WTC11 (cell line): ENCODE measurements at regions not wholly inside any gene's neighbourhood (a gene's known extent, or its start where the extent isn't known, plus 50 kb on each side); places are given as distances from the start of the nearest gene placed in this dataset.

ENCODE experiments used
- ATAC-seq: fragments of 200-7000 bp; cut with Tn5 transposase; 2 replicates; pipeline ENCODE4 v1.10.0; 2021; ENCODE audit warnings: mild to moderate bottlenecking, moderate library complexity
- CTCF ChIA-PET: fragments of 300-600 bp; sonication (Branson Sonifier 250); formaldehyde crosslinking; loops from one replicate; lab custom pipeline; 2021; ENCODE audit warnings: antibody characterized with exemption; lab: Charles Lee
- POLR2A ChIA-PET: fragments of 350-600 bp; sonication (Branson Sonifier 250); formaldehyde crosslinking; loops from one replicate; lab custom pipeline; 2021; ENCODE audit warnings: antibody characterized with exemption; lab: Charles Lee
- DNase-seq: peaks from one replicate; pipeline ENCODE4 v3.0.0; 2021; ENCODE audit warnings: low spot score
- H3K27ac Mint-ChIP-seq: 2 replicates; pipeline ENCODE4 v1.8.0; 2021; ENCODE audit warnings: mixed read lengths
- H3K27me3 Mint-ChIP-seq: 2 replicates; pipeline ENCODE4 v1.8.0; 2021; ENCODE audit warnings: low read depth, mild to moderate bottlenecking, moderate library complexity, mixed read lengths
- H3K36me3 Mint-ChIP-seq: 2 replicates; pipeline ENCODE4 v1.8.0; 2021; ENCODE audit warnings: mixed read lengths
- H3K4me1 Mint-ChIP-seq: 2 replicates; pipeline ENCODE4 v1.8.0; 2022; ENCODE audit warnings: mixed read lengths
- H3K4me3 Mint-ChIP-seq: 2 replicates; pipeline ENCODE4 v1.8.0; 2021; ENCODE audit warnings: mild to moderate bottlenecking, moderate library complexity, mixed read lengths
- H3K9me3 Mint-ChIP-seq: 2 replicates; pipeline ENCODE4 v1.8.0; 2021; ENCODE audit warnings: mixed read lengths
- ATF1 ChIP-seq: sonication (generic); formaldehyde crosslinking; IDR thresholded peaks from 2 replicates; pipeline ENCODE4 v1.8.1; 2023; ENCODE audit warnings: mild to moderate bottlenecking, moderate library complexity, missing genetic modification reagents
- ATF2 ChIP-seq: sonication (generic); formaldehyde crosslinking; IDR thresholded peaks from 2 replicates; pipeline ENCODE4 v1.8.1; 2022; ENCODE audit warnings: low read depth, missing genetic modification reagents, borderline replicate concordance
- CTCF ChIP-seq: fragments of 200-600 bp; IDR thresholded peaks from 2 replicates; pipeline ENCODE4 v1.8.0; 2022; ENCODE audit warnings: antibody characterized with exemption
- ETV6 ChIP-seq: sonication (generic); formaldehyde crosslinking; IDR thresholded peaks from 2 replicates; pipeline ENCODE4 v1.8.1; 2022; ENCODE audit warnings: mild to moderate bottlenecking, missing genetic modification reagents
- FOXJ3 ChIP-seq: sonication (generic); formaldehyde crosslinking; IDR thresholded peaks from 2 replicates; pipeline ENCODE4 v1.9.0; 2021; ENCODE audit warnings: missing genetic modification reagents, mild to moderate bottlenecking, borderline replicate concordance
- HMGA2 ChIP-seq: fragments of 250-450 bp; sonication (Bioruptor Pico); IDR thresholded peaks from 2 replicates; pipeline ENCODE4 v1.4.0; 2021; ENCODE audit warnings: mild to moderate bottlenecking, moderate library complexity
- JAZF1 ChIP-seq: fragments of 250-450 bp; sonication (Bioruptor Pico); IDR thresholded peaks from 2 replicates; pipeline ENCODE4 v1.9.0; 2021; ENCODE audit warnings: moderate library complexity, mild to moderate bottlenecking, inconsistent platforms
- KAT7 ChIP-seq: sonication (generic); formaldehyde crosslinking; IDR thresholded peaks from 2 replicates; pipeline ENCODE4 v1.8.1; 2023; ENCODE audit warnings: missing genetic modification reagents, mild to moderate bottlenecking, borderline replicate concordance
- NFATC4 ChIP-seq: fragments of 250-450 bp; sonication (Bioruptor Pico); IDR thresholded peaks from 2 replicates; pipeline ENCODE4 v1.9.0; 2021; ENCODE audit warnings: mild to moderate bottlenecking
- PRDM15 ChIP-seq: sonication (generic); formaldehyde crosslinking; IDR thresholded peaks from 2 replicates; pipeline ENCODE4 v1.8.0; 2022; ENCODE audit warnings: missing genetic modification reagents
- PRRX2 ChIP-seq: fragments of 250-450 bp; sonication (Bioruptor Pico); IDR thresholded peaks from 2 replicates; pipeline ENCODE4 v1.8.0; 2021; ENCODE audit warnings: mild to moderate bottlenecking
- SMAD4 ChIP-seq: sonication (generic); formaldehyde crosslinking; IDR thresholded peaks from 2 replicates; pipeline ENCODE4 v1.8.0; 2022; ENCODE audit warnings: mild to moderate bottlenecking, missing genetic modification reagents
- TCF7 ChIP-seq: sonication (generic); formaldehyde crosslinking; IDR thresholded peaks from 2 replicates; pipeline ENCODE4 v1.8.0; 2022; ENCODE audit warnings: mild to moderate bottlenecking, low read depth, missing genetic modification reagents, moderate library complexity
- TEAD1 ChIP-seq: sonication (generic); formaldehyde crosslinking; IDR thresholded peaks from 2 replicates; pipeline ENCODE4 v1.8.0; 2022; ENCODE audit warnings: mild to moderate bottlenecking, missing genetic modification reagents
- ZNF396 ChIP-seq: fragments of 250-450 bp; sonication (Bioruptor Pico); IDR thresholded peaks from 2 replicates; pipeline ENCODE4 v1.8.0; 2021; ENCODE audit warnings: mild to moderate bottlenecking, moderate library complexity, borderline replicate concordance
- TF ChIP-seq, protein P1 (sequence below): fragments of 250-450 bp; sonication (Bioruptor Pico); IDR thresholded peaks from 2 replicates; pipeline ENCODE4 v2.1.2; 2022; ENCODE audit warnings: mild to moderate bottlenecking, moderate library complexity
- TF ChIP-seq, protein P2 (sequence below): sonication (generic); formaldehyde crosslinking; conservative IDR thresholded peaks from 2 replicates; pipeline ENCODE4 v1.8.1; 2022; ENCODE audit warnings: mild to moderate bottlenecking, missing genetic modification reagents
- TF ChIP-seq, protein P3 (sequence below): sonication (generic); formaldehyde crosslinking; IDR thresholded peaks from 2 replicates; pipeline ENCODE4 v1.8.1; 2022; ENCODE audit warnings: mild to moderate bottlenecking, moderate library complexity, missing genetic modification reagents
- TF ChIP-seq, protein P4 (sequence below): sonication (generic); formaldehyde crosslinking; IDR thresholded peaks from 2 replicates; pipeline ENCODE4 v1.8.0; 2023; ENCODE audit warnings: missing genetic modification reagents
- TF ChIP-seq, protein P5 (sequence below): sonication (generic); formaldehyde crosslinking; IDR thresholded peaks from 2 replicates; pipeline ENCODE4 v1.8.1; 2022; ENCODE audit warnings: missing genetic modification reagents, borderline replicate concordance

- Mint-ChIP-seq H3K27me3 (no peaks in the 10 kb centered on the region), H3K27ac (no peak overlapping the region), H3K9me3 (peaks cover 7% of the 10 kb centered on the region; the same call in 1 of the 2 replicates), H3K36me3 (no peaks in the 10 kb centered on the region), H3K4me1 (peaks cover 5% of the 10 kb centered on the region; the same call in 1 of the 2 replicates)
- DNase-seq (no peak), ATAC-seq (no peak)
- CTCF ChIA-PET, result no interaction called here
- POLR2A ChIA-PET, result no interaction called here
- TF ChIP-seq CTCF (no peak), FOXJ3 (CRISPR knock-in tag) (no peak), ATF2 (no peak), TCF7 (CRISPR knock-in tag) (no peak)
- TF ChIP-seq, all 79 proteins: peak for 0
- no peak overlapping the region for H3K4me3 Mint-ChIP-seq
These were observed 136.9 kb upstream of the GBE1 start for GRCh38 chr3:81898336-81898735.

DNA sequence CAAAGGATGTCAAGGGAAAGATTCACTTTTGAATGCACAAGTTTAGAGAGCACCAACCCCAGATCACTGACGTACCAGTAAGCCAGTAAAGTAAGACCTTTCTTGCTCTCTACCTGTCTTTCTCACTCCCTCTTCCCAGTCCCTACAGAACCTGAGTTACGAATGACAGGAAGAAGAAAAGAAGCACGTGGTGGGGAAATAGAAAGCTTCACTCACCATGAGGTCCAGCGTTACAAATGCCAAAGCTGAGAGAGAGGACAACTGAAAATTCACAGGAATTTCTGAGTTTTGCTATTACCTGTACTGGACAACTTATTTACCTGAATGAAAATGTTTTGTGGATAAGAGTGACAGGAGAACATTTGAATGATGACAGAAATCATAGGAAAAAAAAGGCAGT, 133.2 kb upstream of the GBE1 start:
- Mint-ChIP-seq H3K9me3 (peaks cover 7% of the 10 kb centered on the region), H3K4me1 (peaks cover 20% of the 10 kb centered on the region), H3K36me3 (no peaks in the 10 kb centered on the region), H3K27ac (no peak overlapping the region), H3K4me3 (no peak overlapping the region), H3K27me3 (no peaks in the 10 kb centered on the region)
- no peak for DNase-seq
- ATAC-seq, result no peak
- TF ChIP-seq, protein P1, sequence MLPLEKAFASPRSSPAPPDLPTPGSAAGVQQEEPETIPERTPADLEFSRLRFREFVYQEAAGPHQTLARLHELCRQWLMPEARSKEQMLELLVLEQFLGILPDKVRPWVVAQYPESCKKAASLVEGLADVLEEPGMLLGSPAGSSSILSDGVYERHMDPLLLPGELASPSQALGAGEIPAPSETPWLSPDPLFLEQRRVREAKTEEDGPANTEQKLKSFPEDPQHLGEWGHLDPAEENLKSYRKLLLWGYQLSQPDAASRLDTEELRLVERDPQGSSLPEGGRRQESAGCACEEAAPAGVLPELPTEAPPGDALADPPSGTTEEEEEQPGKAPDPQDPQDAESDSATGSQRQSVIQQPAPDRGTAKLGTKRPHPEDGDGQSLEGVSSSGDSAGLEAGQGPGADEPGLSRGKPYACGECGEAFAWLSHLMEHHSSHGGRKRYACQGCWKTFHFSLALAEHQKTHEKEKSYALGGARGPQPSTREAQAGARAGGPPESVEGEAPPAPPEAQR, result no peak
- TF ChIP-seq SMAD4 (CRISPR knock-in tag) (no peak), PRDM15 (CRISPR knock-in tag) (no peak), TEAD1 (no peak), PRRX2 (no peak), JAZF1 (CRISPR knock-in tag) (no peak), ETV6 (no peak), NFATC4 (CRISPR knock-in tag) (no peak), ZNF396 (CRISPR knock-in tag) (no peak), KAT7 (CRISPR knock-in tag) (no peak), ATF1 (no peak), HMGA2 (CRISPR knock-in tag) (no peak)
- TF ChIP-seq, protein P2, sequence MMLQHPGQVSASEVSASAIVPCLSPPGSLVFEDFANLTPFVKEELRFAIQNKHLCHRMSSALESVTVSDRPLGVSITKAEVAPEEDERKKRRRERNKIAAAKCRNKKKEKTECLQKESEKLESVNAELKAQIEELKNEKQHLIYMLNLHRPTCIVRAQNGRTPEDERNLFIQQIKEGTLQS (CRISPR knock-in tag), result no peak
- TF ChIP-seq, protein P3, sequence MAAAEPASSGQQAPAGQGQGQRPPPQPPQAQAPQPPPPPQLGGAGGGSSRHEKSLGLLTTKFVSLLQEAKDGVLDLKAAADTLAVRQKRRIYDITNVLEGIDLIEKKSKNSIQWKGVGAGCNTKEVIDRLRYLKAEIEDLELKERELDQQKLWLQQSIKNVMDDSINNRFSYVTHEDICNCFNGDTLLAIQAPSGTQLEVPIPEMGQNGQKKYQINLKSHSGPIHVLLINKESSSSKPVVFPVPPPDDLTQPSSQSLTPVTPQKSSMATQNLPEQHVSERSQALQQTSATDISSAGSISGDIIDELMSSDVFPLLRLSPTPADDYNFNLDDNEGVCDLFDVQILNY (CRISPR knock-in tag), result no peak
- TF ChIP-seq, protein P4, sequence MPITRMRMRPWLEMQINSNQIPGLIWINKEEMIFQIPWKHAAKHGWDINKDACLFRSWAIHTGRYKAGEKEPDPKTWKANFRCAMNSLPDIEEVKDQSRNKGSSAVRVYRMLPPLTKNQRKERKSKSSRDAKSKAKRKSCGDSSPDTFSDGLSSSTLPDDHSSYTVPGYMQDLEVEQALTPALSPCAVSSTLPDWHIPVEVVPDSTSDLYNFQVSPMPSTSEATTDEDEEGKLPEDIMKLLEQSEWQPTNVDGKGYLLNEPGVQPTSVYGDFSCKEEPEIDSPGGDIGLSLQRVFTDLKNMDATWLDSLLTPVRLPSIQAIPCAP, result no peak
- TF ChIP-seq, protein P5, sequence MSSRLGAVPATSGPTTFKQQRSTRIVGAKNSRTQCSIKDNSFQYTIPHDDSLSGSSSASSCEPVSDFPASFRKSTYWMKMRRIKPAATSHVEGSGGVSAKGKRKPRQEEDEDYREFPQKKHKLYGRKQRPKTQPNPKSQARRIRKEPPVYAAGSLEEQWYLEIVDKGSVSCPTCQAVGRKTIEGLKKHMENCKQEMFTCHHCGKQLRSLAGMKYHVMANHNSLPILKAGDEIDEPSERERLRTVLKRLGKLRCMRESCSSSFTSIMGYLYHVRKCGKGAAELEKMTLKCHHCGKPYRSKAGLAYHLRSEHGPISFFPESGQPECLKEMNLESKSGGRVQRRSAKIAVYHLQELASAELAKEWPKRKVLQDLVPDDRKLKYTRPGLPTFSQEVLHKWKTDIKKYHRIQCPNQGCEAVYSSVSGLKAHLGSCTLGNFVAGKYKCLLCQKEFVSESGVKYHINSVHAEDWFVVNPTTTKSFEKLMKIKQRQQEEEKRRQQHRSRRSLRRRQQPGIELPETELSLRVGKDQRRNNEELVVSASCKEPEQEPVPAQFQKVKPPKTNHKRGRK, result no peak
- ChIA-PET CTCF (no interaction called here), POLR2A (no interaction called here)
